ENCODE measurements at regions not wholly inside any gene's neighbourhood (a gene's known extent, or its start where the extent isn't known, plus 50 kb on each side); places are given as distances from the start of the nearest gene placed in this dataset.

DNA sequence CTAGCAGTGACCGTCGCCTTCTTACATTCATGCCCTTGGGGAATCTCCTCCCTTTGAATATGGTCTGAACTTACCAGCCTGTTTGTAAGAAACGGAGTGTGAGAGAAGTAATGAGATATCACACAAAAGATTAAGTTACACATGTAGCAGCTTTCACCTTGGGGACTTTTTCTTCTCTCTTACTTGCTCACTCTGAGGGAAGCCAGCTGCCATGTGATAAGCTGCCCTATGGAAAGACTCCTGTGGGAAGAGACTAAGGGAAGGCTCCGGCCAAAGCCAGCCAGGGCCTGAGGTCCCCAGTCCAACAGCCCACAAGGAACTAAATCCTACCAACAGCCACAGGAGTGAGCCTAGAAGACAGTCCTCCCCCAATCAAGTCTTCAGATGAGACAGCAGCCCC, 190.4 kb upstream of the TSC22D2 start:
- H3K4me3 ChIP-seq, result no peak overlapping the region
- FAIRE-seq (no peak), DNase-seq (ENCODE audit: extremely low read depth in 1 of 4, low spot score in 3 of 4) (no peak), ATAC-seq (no peak)
- H3K9ac ChIP-seq (ENCODE audit: insufficient read depth in 1 of 2, low read depth in 2 of 2, low read length in 2 of 2), result no peak overlapping the region
- no peak overlapping the region for H3K27ac ChIP-seq (ENCODE audit: extremely low read depth, low read depth, low read length)
- no peak for TF ChIP-seq USF2 (CRISPR knock-in tag; IDR thresholded peaks at IDR 0.05)
- no peak for TF ChIP-seq GATAD2B (IDR thresholded peaks at IDR 0.05; ENCODE audit: borderline replicate concordance)
- TF ChIP-seq SIN3B (IDR thresholded peaks at IDR 0.05; ENCODE audit: low read depth), result no peak
- TF ChIP-seq TARDBP (IDR thresholded peaks at IDR 0.05), result no peak
- no peak for TF ChIP-seq ZNF41 (CRISPR knock-in tag; conservative IDR thresholded peaks at IDR 0.05)
- no peak for TF ChIP-seq ETV1 (tag; conservative IDR thresholded peaks at IDR 0.05; ENCODE audit: low read depth)
- intact Hi-C loops (cut with micrococcal nuclease) (no loop called here), in situ Hi-C loops (cut with MboI) (loop anchor here (10.0 kb wide), 1 partner anchor 243 kb away; the partner anchor contains the start of gene PFN2)
- H3K36me3 ChIP-seq (ENCODE audit: control insufficient read depth, insufficient read depth, low read length), result no peaks in the 10 kb centered on the region
- ChIA-PET CTCF (ENCODE audit: low intra/inter-chr PET ratio) (no interaction called here), POLR2A (no interaction called here)
- BruUV-seq (replicated peaks), result no TSS peak
- WGBS (ENCODE audit: insufficient coverage, low coverage, missing lambda C conversion rate), result 3% methylated on average over 4 of the region's 4 CpGs
- no peak overlapping the region for H3K4me2 ChIP-seq (ENCODE audit: insufficient read depth, low read length)
- H3K4me1 ChIP-seq (replicated peaks in 1 of 2; ENCODE audit: control insufficient read depth in 2 of 2, insufficient read depth in 2 of 2, low read length in 2 of 2), result peaks cover 0 to 5% of the 10 kb centered on the region in 2 experiments; a peak in 1 of 5 replicates
- no peaks in the 10 kb centered on the region for H3K79me2 ChIP-seq (ENCODE audit: control insufficient read depth, insufficient read depth, low read length)
- no peaks in the 10 kb centered on the region; the same call in none of the 2 replicates for H3K9me3 ChIP-seq (replicated peaks; ENCODE audit: control insufficient read depth, insufficient read depth, low read depth, low read length)
- no peak overlapping the region for H2AFZ ChIP-seq (ENCODE audit: low read depth, low read length)
- peaks cover 20 to 48% of the 10 kb centered on the region in 2 experiments; a peak in 4 of 5 replicates for H3K27me3 ChIP-seq (ENCODE audit: control insufficient read depth in 2 of 2, insufficient read depth in 2 of 2, low read length in 2 of 2)
- no peaks in the 10 kb centered on the region for H4K20me1 ChIP-seq (replicated peaks; ENCODE audit: control insufficient read depth, insufficient read depth, low read length)
- H3K9me1 ChIP-seq (ENCODE audit: control insufficient read depth, insufficient read depth, low read length), result no peaks in the 10 kb centered on the region
